HCT116 (cell line): ENCODE measurements at regions not wholly inside any gene's neighbourhood (a gene's known extent, or its start where the extent isn't known, plus 50 kb on each side); places are given as distances from the start of the nearest gene placed in this dataset.

Experiments
- ATAC-seq: fragments of 200-7000 bp; cut with Tn5 transposase; 2 replicates; pipeline ENCODE4 v1.9.1; 2020; ENCODE audit warnings: mild to moderate bottlenecking, moderate library complexity
- BruUV-seq: library from RNA; stranded (reverse); fragments of 400-500 nt; replicated peaks from 2 replicates; lab custom pipeline; 2021; lab: Mats Ljungman, UMichigan
- CTCF ChIA-PET: fragments of 300-600 bp; sonication (Branson Sonifier 250); formaldehyde crosslinking; loops from one replicate; lab custom pipeline; 2021; ENCODE audit warnings: antibody characterized with exemption; lab: Charles Lee
- POLR2A ChIA-PET: fragments of 300-600, 350-600 bp; sonication (Branson Sonifier 250); formaldehyde crosslinking; loops from one replicate; lab custom pipeline; 2021; ENCODE audit warnings: antibody characterized with exemption; lab: Charles Lee
- RAD21 ChIA-PET, 2 experiments: fragments of 300-600 bp; sonication (Branson Sonifier 250); formaldehyde crosslinking; loops; one replicate each; lab custom pipeline; 2023; ENCODE audit warnings: low total read pairs in 2 of 2; ENCODE audit not compliant: uncharacterized antibody in 2 of 2, unreplicated experiment in 2 of 2, low non-redundant PET in 1 of 2; lab: Charles Lee
- DNase-seq: peaks from one replicate; pipeline ENCODE4 v3.0.0-alpha.2; 2010; ENCODE audit warnings: low read depth, low spot score
- H2AFZ ChIP-seq: fragments of 200-600 bp; shearing (Covaris generic), sonication (generic); 2 replicates; pipeline ENCODE4 v1.6.1; 2017; ENCODE audit warnings: low read depth, mixed run types, mixed read lengths, antibody characterized with exemption, low read length; ENCODE audit not compliant: poor library complexity, severe bottlenecking
- H3K27ac ChIP-seq: 2 replicates; pipeline ENCODE4 v1.5.1; 2012; ENCODE audit warnings: low read depth, low read length
- H3K27me3 ChIP-seq: fragments of 200-600 bp; sonication (generic); 2 replicates; pipeline ENCODE4 v1.6.1; 2016; ENCODE audit warnings: mixed run types, low read length, mixed read lengths; ENCODE audit not compliant: insufficient read depth
- H3K36me3 ChIP-seq, 2 experiments: fragments of 200-500 bp in 1 of 2; fragments of 200-600 bp in 1 of 2; sonication (Bioruptor generic) in 1 of 2; sonication (generic) in 1 of 2; 2 replicates each; pipeline versions ENCODE4 v1.5.1 to v1.6.1; 2014 to 2016; ENCODE audit warnings: low read length in 2 of 2, inconsistent platforms in 1 of 2, mixed read lengths in 1 of 2, mixed run types in 1 of 2; ENCODE audit not compliant: insufficient read depth in 2 of 2, control insufficient read depth in 1 of 2
- H3K4me1 ChIP-seq, 2 experiments: fragments of 200-600 bp in 1 of 2; sonication (generic) in 1 of 2; 2 replicates each; pipeline versions ENCODE4 v1.5.1 to v1.6.1; 2012 to 2017; ENCODE audit warnings: low read length in 2 of 2, inconsistent platforms in 1 of 2, mild to moderate bottlenecking in 1 of 2, mixed read lengths in 1 of 2, mixed run types in 1 of 2, moderate library complexity in 1 of 2; ENCODE audit not compliant: insufficient read depth in 2 of 2, control insufficient read depth in 1 of 2
- H3K4me2 ChIP-seq: fragments of 200-600 bp; sonication (generic); 2 replicates; pipeline ENCODE4 v1.6.1; 2017; ENCODE audit warnings: mixed run types, low read length, mixed read lengths
- H3K4me3 ChIP-seq, 2 experiments: fragments of 200-600 bp in 1 of 2; sonication (generic) in 1 of 2; replicated peaks in 1 of 2; 2 replicates each; pipeline ENCODE4 v1.5.1; 2011 to 2016; ENCODE audit warnings: low read length in 2 of 2, control low read depth in 1 of 2, low read depth in 1 of 2, mild to moderate bottlenecking in 1 of 2, mixed read lengths in 1 of 2, mixed run types in 1 of 2
- H3K79me2 ChIP-seq: fragments of 200-600 bp; sonication (generic); 2 replicates; pipeline ENCODE4 v1.6.1; 2017; ENCODE audit warnings: mild to moderate bottlenecking, mixed run types, low read length, moderate library complexity, mixed read lengths; ENCODE audit not compliant: insufficient read depth
- H3K9ac ChIP-seq: fragments of 200-600 bp; sonication (generic); 2 replicates; pipeline ENCODE4 v1.6.1; 2016; ENCODE audit warnings: low read length, mixed read lengths
- H3K9me2 ChIP-seq: fragments of 200-600 bp; sonication (generic), shearing (Covaris generic); 2 replicates; pipeline ENCODE4 v1.6.1; 2017; ENCODE audit warnings: mixed run types, mild to moderate bottlenecking, moderate library complexity; ENCODE audit not compliant: insufficient read depth
- H3K9me3 ChIP-seq, 2 experiments: fragments of 200-500 bp in 1 of 2; fragments of 200-600 bp in 1 of 2; sonication (Bioruptor generic) in 1 of 2; sonication (generic) in 1 of 2; 2 replicates each; pipeline ENCODE4 v1.6.1; 2014 to 2017; ENCODE audit warnings: low read length in 2 of 2, mixed read lengths in 2 of 2, inconsistent platforms in 1 of 2, low read depth in 1 of 2, mild to moderate bottlenecking in 1 of 2, mixed run types in 1 of 2, moderate library complexity in 1 of 2; ENCODE audit not compliant: control insufficient read depth in 1 of 2, insufficient read depth in 1 of 2
- H4K20me1 ChIP-seq: fragments of 200-600 bp; sonication (generic), shearing (Covaris generic); 2 replicates; pipeline ENCODE4 v1.6.1; 2017; ENCODE audit warnings: mixed run types, mild to moderate bottlenecking, moderate library complexity; ENCODE audit not compliant: insufficient read depth
- CEBPB ChIP-seq: IDR thresholded peaks from 2 replicates; pipeline ENCODE4 v1.6.1; 2012; ENCODE audit warnings: low read depth
- CTCF ChIP-seq, 3 experiments: fragments of 200-600 bp in 1 of 3; sonication (generic) in 1 of 3; IDR thresholded peaks in 2 of 3; conservative IDR thresholded peaks in 1 of 3; 2 replicates each; pipeline ENCODE4 v1.5.1; 2012 to 2017; ENCODE audit warnings: low read depth in 2 of 3, low read length in 2 of 3, antibody characterized with exemption in 1 of 3, borderline replicate concordance in 1 of 3, control low read depth in 1 of 3, mild to moderate bottlenecking in 1 of 3, mixed read lengths in 1 of 3, mixed run types in 1 of 3, moderate library complexity in 1 of 3; ENCODE audit not compliant: insufficient read depth in 1 of 3
- ELF1 ChIP-seq: IDR thresholded peaks from 2 replicates; pipeline ENCODE4 v1.6.1; 2012; ENCODE audit warnings: low read depth, borderline replicate concordance
- EZH2 ChIP-seq: fragments of 200-600 bp; sonication (generic); IDR thresholded peaks from 2 replicates; pipeline ENCODE4 v1.6.1; 2017; ENCODE audit warnings: antibody characterized with exemption, mixed run types
- EZH2phosphoT487 ChIP-seq: fragments of 200-600 bp; IDR thresholded peaks from 2 replicates; pipeline ENCODE4 v1.6.1; 2018; ENCODE audit warnings: antibody characterized with exemption, borderline replicate concordance
- FOSL1 ChIP-seq: IDR thresholded peaks from 2 replicates; pipeline ENCODE4 v1.6.1; 2012; ENCODE audit warnings: low read depth
- JUND ChIP-seq: IDR thresholded peaks from 2 replicates; pipeline ENCODE4 v1.6.1; 2012
- MAX ChIP-seq: IDR thresholded peaks from 2 replicates; pipeline ENCODE4 v1.6.1; 2012
- POLR2A ChIP-seq: IDR thresholded peaks from 2 replicates; pipeline ENCODE4 v1.7.0; 2011; ENCODE audit warnings: borderline replicate concordance; ENCODE audit not compliant: insufficient read depth, insufficient read length; ENCODE audit errors: extremely low read depth
- POLR2AphosphoS5 ChIP-seq: IDR thresholded peaks from 2 replicates; pipeline ENCODE4 v1.6.1; 2011; ENCODE audit warnings: mild to moderate bottlenecking, low read depth, low read length, moderate library complexity
- RAD21 ChIP-seq: IDR thresholded peaks from 2 replicates; pipeline ENCODE4 v1.6.1; 2012; ENCODE audit warnings: low read depth, mild to moderate bottlenecking
- REST ChIP-seq: IDR thresholded peaks from 2 replicates; pipeline ENCODE4 v1.6.1; 2012; ENCODE audit warnings: low read depth
- SIN3A ChIP-seq: IDR thresholded peaks from 2 replicates; pipeline ENCODE4 v1.6.1; 2012; ENCODE audit warnings: low read depth
- TCF7L2 ChIP-seq: IDR thresholded peaks from 2 replicates; pipeline ENCODE4 v1.7.0; 2011; ENCODE audit warnings: borderline replicate concordance, inconsistent platforms; ENCODE audit not compliant: insufficient read depth, insufficient read length; ENCODE audit errors: extremely low read depth
- ZBTB33 ChIP-seq: IDR thresholded peaks from 2 replicates; pipeline ENCODE4 v1.6.1; 2011; ENCODE audit warnings: mild to moderate bottlenecking, low read length, moderate library complexity; ENCODE audit not compliant: insufficient replicate concordance; ENCODE audit errors: extremely low read depth
- ZNF274 ChIP-seq: fragments of 200-500 bp; sonication (Bioruptor generic); IDR thresholded peaks from 2 replicates; pipeline ENCODE4 v1.6.1; 2014; ENCODE audit warnings: mild to moderate bottlenecking, low read depth, low read length, inconsistent platforms
- intact Hi-C: fragments of 100-400 bp; cut with micrococcal nuclease; formaldehyde crosslinking; loops from 2 replicates; pipeline ENCODE4 v1.10.0; 2022

- CTCF ChIA-PET: no interaction called here
Observed at GRCh38 chr2:103552775-103553174, 790.9 kb downstream of the TMEM182 start.

More at GRCh38 chr2:103552775-103553174, 790.9 kb downstream of the TMEM182 start:
- no peak for ATAC-seq
- Histone ChIP-seq H2AFZ (no peak overlapping the region), H3K79me2 (no peaks in the 10 kb centered on the region), H3K4me3 (no peak overlapping the region), H3K4me2 (no peak overlapping the region), H3K27ac (no peak overlapping the region), H3K9me2 (no peaks in the 10 kb centered on the region), H4K20me1 (no peaks in the 10 kb centered on the region), H3K9me3 (peaks cover 0 to 16% of the 10 kb centered on the region in 2 experiments; a peak in 3 of 4 replicates), H3K9ac (no peak overlapping the region), H3K4me1 (no peaks in the 10 kb centered on the region), H3K27me3 (no peaks in the 10 kb centered on the region), H3K36me3 (no peaks in the 10 kb centered on the region)
- no peak for DNase-seq
- RAD21 ChIA-PET: no interaction called here
- no TSS peak for BruUV-seq
- TF ChIP-seq MAX (no peak), POLR2AphosphoS5 (no peak), TCF7L2 (no peak), EZH2phosphoT487 (no peak), ZBTB33 (no peak), POLR2A (no peak), CTCF (IDR thresholded peaks at IDR 0.05 in 2 of 3, conservative IDR thresholded peaks at IDR 0.05 in 1 of 3; ENCODE audit: borderline replicate concordance in 1 of 3, insufficient read depth in 1 of 3, low read depth in 2 of 3, low read length in 2 of 3) (no peak), CEBPB (no peak), SIN3A (no peak), RAD21 (no peak), ELF1 (no peak), JUND (no peak), EZH2 (no peak), ZNF274 (no peak), FOSL1 (no peak), REST (no peak)
- POLR2A ChIA-PET: no interaction called here
- intact Hi-C loops: no loop called here
